WTC11 (cell line): ENCODE measurements at regions not wholly inside any gene's neighbourhood (a gene's known extent, or its start where the extent isn't known, plus 50 kb on each side); places are given as distances from the start of the nearest gene placed in this dataset.

Experiments used
- AR ChIP-seq: fragments of 250-450 bp; sonication (Bioruptor Pico); IDR thresholded peaks from 2 replicates; pipeline ENCODE4 v1.9.0; 2021; ENCODE audit warnings: mild to moderate bottlenecking
- CTCF ChIP-seq: fragments of 200-600 bp; IDR thresholded peaks from 2 replicates; pipeline ENCODE4 v1.8.0; 2022; ENCODE audit warnings: antibody characterized with exemption
- MYBL2 ChIP-seq: sonication (generic); formaldehyde crosslinking; IDR thresholded peaks from 2 replicates; pipeline ENCODE4 v1.8.1; 2023; ENCODE audit warnings: mild to moderate bottlenecking, moderate library complexity, missing genetic modification reagents
- NFATC4 ChIP-seq: fragments of 250-450 bp; sonication (Bioruptor Pico); IDR thresholded peaks from 2 replicates; pipeline ENCODE4 v1.9.0; 2021; ENCODE audit warnings: mild to moderate bottlenecking
- ZNF138 ChIP-seq: sonication (generic); formaldehyde crosslinking; conservative IDR thresholded peaks from 2 replicates; pipeline ENCODE4 v1.8.1; 2022; ENCODE audit warnings: mild to moderate bottlenecking, moderate library complexity, missing genetic modification reagents

- TF ChIP-seq ZNF138 (CRISPR knock-in tag) = no peak
- no peak for TF ChIP-seq NFATC4
- TF ChIP-seq MYBL2 (CRISPR knock-in tag) = no peak
- TF ChIP-seq AR = no peak
- no peak for TF ChIP-seq CTCF
Measured at GRCh38 chr13:72029981-72030380, 163.0 kb upstream of the DACH1 start.
